Lung microvascular endothelial cell (primary cell): ENCODE measurements at regions not wholly inside any gene's neighbourhood (a gene's known extent, or its start where the extent isn't known, plus 50 kb on each side); places are given as distances from the start of the nearest gene placed in this dataset.

Source experiments
- DNase-seq, 2 donors: peaks; one replicate each; pipeline versions ENCODE4 v3.0.0 to v3.0.0-alpha.2; 2010; ENCODE audit warnings: low read depth in 2 of 2

DNA sequence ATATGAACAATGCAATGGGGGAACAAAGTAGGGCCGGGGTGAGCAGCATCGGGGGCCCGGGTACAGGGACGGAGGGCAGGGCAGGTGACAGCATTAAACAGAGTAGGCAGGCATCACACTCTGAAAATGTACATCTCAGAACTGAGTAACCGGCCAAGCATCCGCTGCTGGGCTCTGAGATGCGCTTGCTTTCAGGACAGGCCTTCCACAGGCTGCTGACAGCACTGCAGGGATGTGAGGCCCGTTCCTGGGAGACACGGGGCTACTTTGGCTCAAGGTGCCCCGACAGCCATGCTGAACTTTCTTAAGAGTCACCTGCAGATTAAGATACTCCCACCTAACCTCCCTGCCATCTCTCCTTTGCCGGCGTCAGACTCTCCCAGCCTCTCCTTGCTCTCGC is 64.3 kb upstream of the FGFR2 start:
- DNase-seq = no peak

DNA sequence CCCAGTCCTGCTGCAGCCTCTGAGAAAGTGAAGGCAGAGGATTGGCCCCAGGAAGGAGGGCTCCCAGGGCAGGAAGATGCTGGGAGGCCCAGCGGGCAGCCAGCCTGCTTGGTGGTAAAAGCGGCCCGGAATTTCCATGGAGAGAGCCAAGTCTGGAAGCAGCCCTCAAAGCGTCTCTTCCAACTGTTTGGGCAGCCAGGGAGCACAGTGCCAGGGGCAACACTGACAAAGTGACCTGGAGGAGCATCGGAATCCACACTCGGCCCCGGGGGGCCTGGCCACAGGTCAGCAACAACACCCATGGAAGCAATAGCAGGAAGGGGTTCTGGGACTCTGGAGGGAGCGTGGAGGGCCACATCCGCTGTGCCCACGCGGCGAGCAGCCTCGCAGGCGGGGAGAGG is 63.2 kb upstream of the FGFR2 start:
- no peak for DNase-seq

GRCh38 chr10:121659236-121659635 is 61.0 kb upstream of the FGFR2 start:
- no peak for DNase-seq

DNA sequence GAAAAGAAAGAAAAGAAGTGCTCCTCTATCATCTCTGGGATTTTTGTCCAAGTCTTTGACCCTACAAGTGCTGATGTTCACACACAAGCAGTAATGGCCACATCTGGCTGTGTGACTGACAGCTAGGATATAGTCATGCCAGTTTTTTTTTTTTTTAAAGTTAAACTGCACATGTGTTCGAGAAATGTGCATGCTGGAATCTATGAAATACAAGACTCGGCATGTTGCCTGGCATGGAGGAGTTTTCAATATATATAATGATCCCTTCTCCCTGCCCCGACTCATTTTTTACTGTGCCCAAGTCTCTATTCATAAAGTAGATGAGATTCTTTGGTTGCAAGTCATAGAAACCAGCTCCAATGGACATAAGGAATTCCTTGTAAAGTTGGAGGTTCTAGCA is 60.4 kb upstream of the FGFR2 start:
- no peak for DNase-seq

- no peak for DNase-seq
Measured at GRCh38 chr10:121658111-121658510, 59.9 kb upstream of the FGFR2 start.

DNA sequence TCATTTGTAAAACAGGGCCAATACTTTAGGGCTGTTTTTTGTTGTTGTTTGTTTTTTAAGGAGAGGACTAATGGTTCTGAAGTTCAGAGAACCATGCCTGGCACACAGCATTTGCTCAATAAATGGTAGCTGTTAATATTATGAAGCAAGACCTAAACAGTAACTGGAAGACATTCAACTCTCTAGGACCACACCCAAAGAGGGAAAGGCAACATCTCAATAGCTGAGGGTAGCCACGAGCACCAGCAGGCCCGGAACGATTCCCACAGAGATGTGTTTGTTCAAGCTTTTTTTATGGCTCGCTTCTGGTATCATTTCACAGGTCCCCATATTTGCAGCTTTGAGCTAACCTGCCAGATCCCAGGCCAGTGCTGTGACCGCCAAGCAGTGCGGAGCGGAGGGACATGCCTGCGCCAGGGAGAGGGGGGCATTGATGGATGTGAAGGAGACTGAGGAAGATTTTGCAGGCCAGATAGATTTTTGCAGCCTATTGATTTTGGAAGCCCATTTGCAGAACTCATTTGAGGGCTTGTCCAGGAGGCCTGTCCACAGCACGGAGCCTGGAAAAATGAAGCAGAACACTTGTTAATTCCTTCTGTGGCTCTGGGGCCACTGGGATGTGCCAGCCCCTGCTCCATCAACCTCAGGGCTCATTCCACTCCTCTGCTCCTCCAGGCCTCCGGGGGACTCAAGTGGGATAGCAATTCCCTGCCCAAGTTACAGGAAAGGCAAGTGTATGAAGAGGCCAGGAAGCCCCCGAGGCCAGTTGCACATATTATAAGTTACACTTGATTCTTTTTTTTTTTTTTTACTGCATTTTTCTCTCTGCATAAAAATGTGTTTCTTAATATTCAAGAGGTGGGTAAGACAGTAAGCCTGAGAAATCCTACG is 57.3 kb upstream of the FGFR2 start:
- no peak for DNase-seq

- DNase-seq = no peak
Measured at GRCh38 chr10:121654021-121654545, 55.8 kb upstream of the FGFR2 start.

- DNase-seq = no peak
Measured at GRCh38 chr10:121653608-121654007, 55.4 kb upstream of the FGFR2 start.

DNA sequence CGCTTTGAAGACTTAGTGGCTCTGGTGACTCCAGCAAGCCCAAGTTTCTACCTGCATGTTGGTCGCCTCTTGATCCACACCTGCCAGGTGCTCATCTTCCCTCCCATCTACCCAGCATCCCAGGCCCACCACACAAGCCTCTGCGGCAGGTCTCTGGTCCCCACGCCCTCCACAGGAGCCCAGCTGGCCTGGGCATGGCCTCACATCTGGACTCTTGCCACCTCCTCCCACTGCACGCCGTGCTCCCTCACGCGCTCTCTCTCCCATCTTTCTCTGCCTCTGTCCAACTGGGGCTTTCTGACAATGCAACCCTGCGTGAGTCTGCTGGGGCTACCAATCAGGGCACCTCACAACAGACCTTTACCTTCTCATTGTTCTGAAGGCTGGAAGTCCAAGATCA is 50.2 kb upstream of the FGFR2 start:
- DNase-seq = no peak

DNA sequence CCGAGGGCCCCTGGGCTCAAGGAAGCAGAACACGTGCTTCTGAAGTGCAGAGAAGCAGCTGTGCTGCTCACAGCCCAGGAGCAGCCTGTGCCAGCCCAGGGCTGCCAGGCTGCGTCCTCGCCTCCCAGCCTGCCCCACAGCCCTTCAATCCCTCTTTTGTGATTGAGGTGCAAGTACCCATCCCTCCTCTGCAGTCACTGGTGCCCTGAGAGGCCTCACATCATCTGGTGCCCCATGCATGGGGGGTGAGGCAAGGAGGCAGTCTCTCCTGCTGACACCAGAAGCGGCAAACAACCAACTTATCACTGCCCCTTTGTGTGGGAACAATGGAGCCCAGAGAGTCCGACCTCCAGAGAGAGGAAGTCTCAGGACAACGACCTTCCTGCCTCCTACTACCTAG is 49.8 kb upstream of the FGFR2 start:
- no peak for DNase-seq
